BLaER1 (cell line): ENCODE measurements at regions not wholly inside any gene's neighbourhood (a gene's known extent, or its start where the extent isn't known, plus 50 kb on each side); places are given as distances from the start of the nearest gene placed in this dataset.

Source experiments
- H3K27ac ChIP-seq: shearing (Covaris generic); formaldehyde crosslinking; 2 replicates; pipeline ENCODE4 v1.8.1; 2022
- H3K27me3 ChIP-seq: shearing (Covaris generic); formaldehyde crosslinking; 2 replicates; pipeline ENCODE4 v1.8.1; 2022
- H3K36me3 ChIP-seq: shearing (Covaris generic); formaldehyde crosslinking; 2 replicates; pipeline ENCODE4 v1.8.1; 2022
- H3K4me1 ChIP-seq: shearing (Covaris generic); formaldehyde crosslinking; 2 replicates; pipeline ENCODE4 v1.8.1; 2022
- H3K4me2 ChIP-seq: shearing (Covaris generic); formaldehyde crosslinking; 2 replicates; pipeline ENCODE4 v1.8.1; 2022
- H3K4me3 ChIP-seq: shearing (Covaris generic); formaldehyde crosslinking; 2 replicates; pipeline ENCODE4 v1.8.1; 2022
- H3K9ac ChIP-seq: shearing (Covaris generic); formaldehyde crosslinking; 2 replicates; pipeline ENCODE4 v1.8.1; 2022
- H3K9me3 ChIP-seq: shearing (Covaris generic); formaldehyde crosslinking; 2 replicates; pipeline ENCODE4 v1.8.1; 2022
- H4K20me1 ChIP-seq: shearing (Covaris generic); formaldehyde crosslinking; 2 replicates; pipeline ENCODE4 v1.8.1; 2022
- Cebpa-rat ChIP-seq: shearing (Covaris generic); IDR thresholded peaks from 2 replicates; pipeline ENCODE4 v1.8.1; 2022

GRCh38 chr2:236662231-236663185, 92.9 kb downstream of the ACKR3 start:
- no peak overlapping the region for H3K4me2 ChIP-seq

GRCh38 chr2:236663287-236664101, 93.9 kb downstream of the ACKR3 start:
- Histone ChIP-seq H3K9ac (no peak overlapping the region), H3K9me3 (peaks cover 10% of the 10 kb centered on the region; the same call in 1 of the 2 replicates), H3K36me3 (no peaks in the 10 kb centered on the region), H4K20me1 (no peaks in the 10 kb centered on the region), H3K27ac (no peak overlapping the region), H3K4me3 (no peak overlapping the region), H3K4me1 (peaks cover 18% of the 10 kb centered on the region), H3K27me3 (no peaks in the 10 kb centered on the region), H3K4me2 (no peak overlapping the region)
- TF ChIP-seq Cebpa-rat = no peak

More at GRCh38 chr2:236662231-236663185, 92.9 kb downstream of the ACKR3 start:
- peaks cover 10% of the 10 kb centered on the region; the same call in 1 of the 2 replicates for H3K9me3 ChIP-seq
- H4K20me1 ChIP-seq = no peaks in the 10 kb centered on the region
- H3K4me1 ChIP-seq = peaks cover 18% of the 10 kb centered on the region
- no peaks in the 10 kb centered on the region for H3K36me3 ChIP-seq
- no peak overlapping the region for H3K9ac ChIP-seq
- H3K27me3 ChIP-seq = no peaks in the 10 kb centered on the region
- no peak overlapping the region for H3K4me3 ChIP-seq
- H3K27ac ChIP-seq = no peak overlapping the region
- no peak for TF ChIP-seq Cebpa-rat

- Histone ChIP-seq H3K27me3 (no peaks in the 10 kb centered on the region), H3K36me3 (no peaks in the 10 kb centered on the region), H3K9me3 (peaks cover 10% of the 10 kb centered on the region; the same call in 1 of the 2 replicates), H4K20me1 (no peaks in the 10 kb centered on the region), H3K4me2 (peak overlapping the region; percentile 72), H3K27ac (no peak overlapping the region), H3K4me3 (no peak overlapping the region), H3K4me1 (peaks cover 18% of the 10 kb centered on the region), H3K9ac (no peak overlapping the region)
- TF ChIP-seq Cebpa-rat = no peak
Measured at GRCh38 chr2:236664136-236664535, 94.5 kb downstream of the ACKR3 start.

GRCh38 chr2:236665101-236665500, 95.5 kb downstream of the ACKR3 start:
- no peak for TF ChIP-seq Cebpa-rat
- Histone ChIP-seq H3K27ac (no peak overlapping the region), H3K9me3 (peaks cover 10% of the 10 kb centered on the region; the same call in 1 of the 2 replicates), H3K9ac (no peak overlapping the region), H3K4me2 (peak overlapping the region; percentile 72), H3K4me3 (no peak overlapping the region), H3K27me3 (no peaks in the 10 kb centered on the region), H3K36me3 (no peaks in the 10 kb centered on the region), H4K20me1 (no peaks in the 10 kb centered on the region), H3K4me1 (peaks cover 18% of the 10 kb centered on the region)

- H4K20me1 ChIP-seq = no peaks in the 10 kb centered on the region
- no peak overlapping the region for H3K4me3 ChIP-seq
- peaks cover 18% of the 10 kb centered on the region for H3K4me1 ChIP-seq
- peaks cover 10% of the 10 kb centered on the region; the same call in 1 of the 2 replicates for H3K9me3 ChIP-seq
- no peaks in the 10 kb centered on the region for H3K36me3 ChIP-seq
- no peak for TF ChIP-seq Cebpa-rat
- H3K9ac ChIP-seq = no peak overlapping the region
- no peaks in the 10 kb centered on the region for H3K27me3 ChIP-seq
- H3K4me2 ChIP-seq = peak overlapping the region; percentile 72
- no peak overlapping the region for H3K27ac ChIP-seq
Measured at GRCh38 chr2:236665572-236666118, 96.0 kb downstream of the ACKR3 start.

- no peak for TF ChIP-seq Cebpa-rat
- H3K27me3 ChIP-seq = no peaks in the 10 kb centered on the region
- no peak overlapping the region for H3K4me3 ChIP-seq
Measured at GRCh38 chr2:236666646-236667204, 97.1 kb downstream of the ACKR3 start.

GRCh38 chr2:236667526-236667925, 97.9 kb downstream of the ACKR3 start:
- Histone ChIP-seq H3K27me3 (no peaks in the 10 kb centered on the region), H3K9me3 (peaks cover 10% of the 10 kb centered on the region; the same call in 1 of the 2 replicates), H3K36me3 (no peaks in the 10 kb centered on the region), H4K20me1 (no peaks in the 10 kb centered on the region), H3K4me2 (no peak overlapping the region), H3K9ac (no peak overlapping the region), H3K4me3 (no peak overlapping the region), H3K27ac (no peak overlapping the region), H3K4me1 (peaks cover 18% of the 10 kb centered on the region)
- no peak for TF ChIP-seq Cebpa-rat

More at GRCh38 chr2:236666646-236667204, 97.1 kb downstream of the ACKR3 start:
- Histone ChIP-seq H3K4me2 (no peak overlapping the region), H3K9ac (no peak overlapping the region), H3K27ac (no peak overlapping the region), H3K9me3 (peaks cover 10% of the 10 kb centered on the region; the same call in 1 of the 2 replicates), H3K36me3 (no peaks in the 10 kb centered on the region), H3K4me1 (peaks cover 18% of the 10 kb centered on the region), H4K20me1 (no peaks in the 10 kb centered on the region)

GRCh38 chr2:236668531-236668969, 98.9 kb downstream of the ACKR3 start:
- H3K27ac ChIP-seq = no peak overlapping the region
- H3K9ac ChIP-seq = no peak overlapping the region
- H4K20me1 ChIP-seq = no peaks in the 10 kb centered on the region
- peaks cover 10% of the 10 kb centered on the region; the same call in 1 of the 2 replicates for H3K9me3 ChIP-seq
- peaks cover 18% of the 10 kb centered on the region for H3K4me1 ChIP-seq
- H3K36me3 ChIP-seq = no peaks in the 10 kb centered on the region
- no peak overlapping the region for H3K4me3 ChIP-seq
- no peak overlapping the region for H3K4me2 ChIP-seq
- no peak for TF ChIP-seq Cebpa-rat
- H3K27me3 ChIP-seq = no peaks in the 10 kb centered on the region

GRCh38 chr2:236670235-236670620, 100.6 kb downstream of the ACKR3 start:
- Histone ChIP-seq H3K4me2 (no peak overlapping the region), H3K27ac (no peak overlapping the region), H3K4me1 (peaks cover 20% of the 10 kb centered on the region), H4K20me1 (no peaks in the 10 kb centered on the region), H3K36me3 (no peaks in the 10 kb centered on the region), H3K4me3 (no peak overlapping the region), H3K9ac (no peak overlapping the region), H3K9me3 (peaks cover 10% of the 10 kb centered on the region; the same call in 1 of the 2 replicates), H3K27me3 (no peaks in the 10 kb centered on the region)
- no peak for TF ChIP-seq Cebpa-rat
